OCI-LY3 (cell line): ENCODE measurements at regions not wholly inside any gene's neighbourhood (a gene's known extent, or its start where the extent isn't known, plus 50 kb on each side); places are given as distances from the start of the nearest gene placed in this dataset.

ENCODE experiments used
- H2AFZ ChIP-seq: fragments of 200-600, 300-600 bp; shearing (Covaris generic); 2 replicates; pipeline ENCODE4 v1.6.0; 2014; ENCODE audit warnings: antibody characterized with exemption, low read depth, low read length
- H3K27ac ChIP-seq: fragments of 200-600, 300-600 bp; sonication (generic); 2 replicates; pipeline ENCODE4 v1.5.1; 2014; ENCODE audit warnings: mild to moderate bottlenecking, low read length, moderate library complexity, mixed read lengths
- H3K27me3 ChIP-seq: fragments of 200-600, 300-600 bp; sonication (generic); 2 replicates; pipeline ENCODE4 v1.6.1; 2014; ENCODE audit warnings: low read depth, low read length, mixed read lengths
- H3K36me3 ChIP-seq: fragments of 200-600, 300-600 bp; sonication (generic); replicated peaks from 2 replicates; pipeline ENCODE3; 2014; ENCODE audit warnings: low read depth, low read length, mixed read lengths
- H3K4me1 ChIP-seq: fragments of 300-600, 200-600 bp; sonication (generic); 2 replicates; pipeline ENCODE4 v1.6.1; 2014; ENCODE audit warnings: low read length, mixed read lengths
- H3K4me2 ChIP-seq: fragments of 200-600, 300-600 bp; sonication (generic); 2 replicates; pipeline ENCODE4 v1.6.1; 2014; ENCODE audit warnings: low read length, mixed read lengths
- H3K4me3 ChIP-seq: fragments of 300-600, 200-600 bp; sonication (generic); 2 replicates; pipeline ENCODE4 v1.5.1; 2014; ENCODE audit warnings: antibody characterized with exemption, mild to moderate bottlenecking, low read length, moderate library complexity
- H3K79me2 ChIP-seq: fragments of 300-600, 200-600 bp; shearing (Covaris generic); 2 replicates; pipeline ENCODE4 v1.6.1; 2014; ENCODE audit warnings: mild to moderate bottlenecking, low read length, mixed read lengths
- H3K9ac ChIP-seq: fragments of 300-600, 200-600 bp; shearing (Covaris generic); 2 replicates; pipeline ENCODE4 v1.6.0; 2014; ENCODE audit warnings: mild to moderate bottlenecking, low read length, moderate library complexity
- H3K9me3 ChIP-seq: fragments of 200-600, 300-600 bp; shearing (Covaris generic); 2 replicates; pipeline ENCODE4 v1.6.1; 2014; ENCODE audit warnings: low read length, mixed read lengths; ENCODE audit not compliant: insufficient read depth
- H4K20me1 ChIP-seq: fragments of 200-600, 300-600 bp; sonication (generic); 2 replicates; pipeline ENCODE4 v1.6.1; 2016; ENCODE audit warnings: low read length, mixed read lengths; ENCODE audit not compliant: insufficient read depth
- EZH2phosphoT487 ChIP-seq: fragments of 200-600 bp; shearing (Covaris generic); IDR thresholded peaks from 2 replicates; pipeline ENCODE4 v1.6.1; 2018; ENCODE audit warnings: antibody characterized with exemption, mixed run types, low read depth
- TF ChIP-seq, protein P1 (sequence below): fragments of 200-600, 300-600 bp; sonication (generic); IDR thresholded peaks from 2 replicates; pipeline ENCODE4 v1.5.1; 2014; ENCODE audit warnings: antibody characterized with exemption, low read length, low read depth

DNA sequence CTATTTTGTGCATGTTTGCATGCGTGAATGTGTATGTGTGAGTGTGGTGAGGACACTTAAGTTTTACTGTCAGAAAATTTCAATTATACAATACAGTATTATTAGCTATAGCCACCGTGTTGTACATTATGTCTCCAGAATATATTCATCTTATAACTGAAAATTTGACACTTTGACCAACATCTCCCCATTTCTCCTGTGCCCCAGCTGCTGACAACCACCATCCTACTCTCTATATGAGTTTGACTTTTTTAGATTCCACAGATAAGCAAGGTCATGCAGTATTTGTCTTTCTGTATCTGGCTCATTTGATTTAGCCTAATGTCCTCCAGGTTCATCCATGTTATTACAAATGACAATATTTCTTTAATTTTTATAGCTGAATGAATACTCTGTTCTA, 195.0 kb downstream of the GPR37 start:
- no peaks in the 10 kb centered on the region for H3K36me3 ChIP-seq
- no peak overlapping the region for H2AFZ ChIP-seq
- H3K79me2 ChIP-seq = no peaks in the 10 kb centered on the region
- no peak overlapping the region for H3K9ac ChIP-seq
- H4K20me1 ChIP-seq = no peaks in the 10 kb centered on the region
- no peaks in the 10 kb centered on the region for H3K9me3 ChIP-seq
- H3K27me3 ChIP-seq = no peaks in the 10 kb centered on the region
- peaks cover 9% of the 10 kb centered on the region for H3K4me1 ChIP-seq
- no peak overlapping the region for H3K4me3 ChIP-seq
- H3K27ac ChIP-seq = no peak overlapping the region
- TF ChIP-seq, protein P1, sequence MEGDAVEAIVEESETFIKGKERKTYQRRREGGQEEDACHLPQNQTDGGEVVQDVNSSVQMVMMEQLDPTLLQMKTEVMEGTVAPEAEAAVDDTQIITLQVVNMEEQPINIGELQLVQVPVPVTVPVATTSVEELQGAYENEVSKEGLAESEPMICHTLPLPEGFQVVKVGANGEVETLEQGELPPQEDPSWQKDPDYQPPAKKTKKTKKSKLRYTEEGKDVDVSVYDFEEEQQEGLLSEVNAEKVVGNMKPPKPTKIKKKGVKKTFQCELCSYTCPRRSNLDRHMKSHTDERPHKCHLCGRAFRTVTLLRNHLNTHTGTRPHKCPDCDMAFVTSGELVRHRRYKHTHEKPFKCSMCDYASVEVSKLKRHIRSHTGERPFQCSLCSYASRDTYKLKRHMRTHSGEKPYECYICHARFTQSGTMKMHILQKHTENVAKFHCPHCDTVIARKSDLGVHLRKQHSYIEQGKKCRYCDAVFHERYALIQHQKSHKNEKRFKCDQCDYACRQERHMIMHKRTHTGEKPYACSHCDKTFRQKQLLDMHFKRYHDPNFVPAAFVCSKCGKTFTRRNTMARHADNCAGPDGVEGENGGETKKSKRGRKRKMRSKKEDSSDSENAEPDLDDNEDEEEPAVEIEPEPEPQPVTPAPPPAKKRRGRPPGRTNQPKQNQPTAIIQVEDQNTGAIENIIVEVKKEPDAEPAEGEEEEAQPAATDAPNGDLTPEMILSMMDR = no peak
- no peak for TF ChIP-seq EZH2phosphoT487
- H3K4me2 ChIP-seq = no peak overlapping the region

DNA sequence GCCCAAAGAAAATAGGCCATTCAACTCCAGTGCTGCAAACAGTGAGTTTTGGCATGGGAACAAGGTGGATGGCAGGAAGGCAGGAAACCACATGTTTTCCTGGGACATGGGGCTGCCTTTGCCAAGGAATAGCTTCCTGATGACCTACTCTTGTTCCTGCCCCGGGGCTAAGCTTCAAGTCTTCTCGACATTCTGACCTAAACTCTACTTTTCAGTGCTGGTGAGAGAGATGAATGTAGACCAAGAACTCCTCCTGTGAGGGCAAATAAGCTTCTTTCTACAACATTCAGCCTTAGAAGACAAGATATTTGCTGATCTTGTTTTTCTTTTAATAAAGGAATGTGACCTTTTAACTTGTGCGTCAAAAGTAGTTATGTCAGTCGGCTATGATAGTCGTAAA, 199.0 kb downstream of the GPR37 start:
- H3K79me2 ChIP-seq = no peaks in the 10 kb centered on the region
- H3K9me3 ChIP-seq = no peaks in the 10 kb centered on the region
- no peaks in the 10 kb centered on the region for H3K36me3 ChIP-seq
- H3K4me1 ChIP-seq = no peaks in the 10 kb centered on the region
- no peak overlapping the region for H3K4me2 ChIP-seq
- H4K20me1 ChIP-seq = no peaks in the 10 kb centered on the region
- H2AFZ ChIP-seq = no peak overlapping the region
- H3K27ac ChIP-seq = no peak overlapping the region
- no peak overlapping the region for H3K4me3 ChIP-seq
- no peak for TF ChIP-seq EZH2phosphoT487
- TF ChIP-seq, protein P1 = no peak
- no peaks in the 10 kb centered on the region for H3K27me3 ChIP-seq
- no peak overlapping the region for H3K9ac ChIP-seq

DNA sequence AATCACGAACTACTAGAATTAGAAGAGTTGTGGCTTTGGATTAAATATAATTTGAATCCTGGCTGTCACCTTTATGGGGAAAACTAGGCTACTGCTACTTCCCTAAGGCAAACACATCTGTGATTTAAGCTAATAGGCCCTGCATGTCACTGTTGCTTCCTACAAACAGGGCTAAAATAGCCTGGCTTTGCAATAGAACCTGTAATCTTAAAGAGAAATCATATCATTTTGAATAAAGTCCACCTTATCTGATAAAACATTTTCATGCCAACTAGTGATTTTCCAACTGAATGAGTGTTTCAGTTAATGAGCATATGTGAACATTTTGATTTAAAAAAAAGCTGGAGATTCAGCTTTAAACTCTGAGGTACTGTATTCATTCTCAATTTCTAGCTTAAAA, 208.0 kb downstream of the GPR37 start:
- Histone ChIP-seq H2AFZ (no peak overlapping the region), H3K9me3 (no peaks in the 10 kb centered on the region), H3K79me2 (no peaks in the 10 kb centered on the region), H3K9ac (no peak overlapping the region), H3K4me3 (no peak overlapping the region), H3K27ac (no peak overlapping the region), H4K20me1 (no peaks in the 10 kb centered on the region), H3K4me1 (no peaks in the 10 kb centered on the region), H3K4me2 (no peak overlapping the region), H3K27me3 (no peaks in the 10 kb centered on the region), H3K36me3 (no peaks in the 10 kb centered on the region)
- TF ChIP-seq, protein P1 = no peak
- TF ChIP-seq EZH2phosphoT487 = no peak

DNA sequence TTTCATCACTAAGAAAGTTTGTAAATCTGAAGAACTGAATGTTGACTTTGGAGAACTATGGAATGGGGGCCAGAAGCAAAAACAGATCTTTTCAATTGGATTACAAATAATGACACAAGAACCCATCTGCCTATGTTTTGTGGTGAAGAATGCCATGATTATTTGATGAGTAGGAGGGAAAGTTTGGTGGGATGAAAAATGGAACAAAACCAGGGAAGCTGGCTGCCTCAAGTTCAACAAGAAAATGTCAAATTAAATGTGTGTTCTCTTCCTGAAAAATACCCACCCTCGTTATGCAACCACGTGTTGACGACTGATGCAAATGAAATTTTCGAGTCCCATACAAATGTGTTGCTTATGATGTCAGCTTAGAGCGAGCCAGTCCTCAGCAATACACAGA, 208.5 kb downstream of the GPR37 start:
- no peak overlapping the region for H3K4me2 ChIP-seq
- H3K9me3 ChIP-seq = no peaks in the 10 kb centered on the region
- H3K9ac ChIP-seq = no peak overlapping the region
- H3K4me1 ChIP-seq = no peaks in the 10 kb centered on the region
- H3K79me2 ChIP-seq = no peaks in the 10 kb centered on the region
- H3K4me3 ChIP-seq = no peak overlapping the region
- H3K27ac ChIP-seq = no peak overlapping the region
- TF ChIP-seq, protein P1 = no peak
- TF ChIP-seq EZH2phosphoT487 = no peak
- H3K27me3 ChIP-seq = no peaks in the 10 kb centered on the region
- H4K20me1 ChIP-seq = no peaks in the 10 kb centered on the region
- no peak overlapping the region for H2AFZ ChIP-seq
- no peaks in the 10 kb centered on the region for H3K36me3 ChIP-seq
